WTC11 (cell line): ENCODE measurements at regions not wholly inside any gene's neighbourhood (a gene's known extent, or its start where the extent isn't known, plus 50 kb on each side); places are given as distances from the start of the nearest gene placed in this dataset.

ENCODE experiments used
- ATAC-seq: fragments of 200-7000 bp; cut with Tn5 transposase; 2 replicates; pipeline ENCODE4 v1.10.0; 2021; ENCODE audit warnings: mild to moderate bottlenecking, moderate library complexity
- CTCF ChIA-PET: fragments of 300-600 bp; sonication (Branson Sonifier 250); formaldehyde crosslinking; loops from one replicate; lab custom pipeline; 2021; ENCODE audit warnings: antibody characterized with exemption; lab: Charles Lee
- POLR2A ChIA-PET: fragments of 350-600 bp; sonication (Branson Sonifier 250); formaldehyde crosslinking; loops from one replicate; lab custom pipeline; 2021; ENCODE audit warnings: antibody characterized with exemption; lab: Charles Lee
- DNase-seq: peaks from one replicate; pipeline ENCODE4 v3.0.0; 2021; ENCODE audit warnings: low spot score
- H3K27ac Mint-ChIP-seq: 2 replicates; pipeline ENCODE4 v1.8.0; 2021; ENCODE audit warnings: mixed read lengths
- H3K27me3 Mint-ChIP-seq: 2 replicates; pipeline ENCODE4 v1.8.0; 2021; ENCODE audit warnings: low read depth, mild to moderate bottlenecking, moderate library complexity, mixed read lengths
- H3K36me3 Mint-ChIP-seq: 2 replicates; pipeline ENCODE4 v1.8.0; 2021; ENCODE audit warnings: mixed read lengths
- H3K4me1 Mint-ChIP-seq: 2 replicates; pipeline ENCODE4 v1.8.0; 2022; ENCODE audit warnings: mixed read lengths
- H3K4me3 Mint-ChIP-seq: 2 replicates; pipeline ENCODE4 v1.8.0; 2021; ENCODE audit warnings: mild to moderate bottlenecking, moderate library complexity, mixed read lengths
- H3K9me3 Mint-ChIP-seq: 2 replicates; pipeline ENCODE4 v1.8.0; 2021; ENCODE audit warnings: mixed read lengths
- ELF4 ChIP-seq: sonication (generic); formaldehyde crosslinking; IDR thresholded peaks from 2 replicates; pipeline ENCODE4 v1.8.1; 2022; ENCODE audit warnings: low read depth, mild to moderate bottlenecking, moderate library complexity, missing genetic modification reagents
- EMX1 ChIP-seq: fragments of 250-450 bp; sonication (Bioruptor Pico); IDR thresholded peaks from 2 replicates; pipeline ENCODE4 v1.8.0; 2021; ENCODE audit warnings: mild to moderate bottlenecking
- FOXJ3 ChIP-seq: sonication (generic); formaldehyde crosslinking; IDR thresholded peaks from 2 replicates; pipeline ENCODE4 v1.9.0; 2021; ENCODE audit warnings: missing genetic modification reagents, mild to moderate bottlenecking, borderline replicate concordance
- FOXP1 ChIP-seq: sonication (generic); formaldehyde crosslinking; IDR thresholded peaks from 2 replicates; pipeline ENCODE4 v1.8.0; 2022; ENCODE audit warnings: missing genetic modification reagents, mild to moderate bottlenecking, moderate library complexity, borderline replicate concordance
- GABPB1 ChIP-seq: sonication (generic); formaldehyde crosslinking; IDR thresholded peaks from 2 replicates; pipeline ENCODE4 v1.8.1; 2023; ENCODE audit warnings: mild to moderate bottlenecking, missing genetic modification reagents
- JUN ChIP-seq: sonication (generic); formaldehyde crosslinking; IDR thresholded peaks from 2 replicates; pipeline ENCODE4 v1.8.0; 2023; ENCODE audit warnings: mild to moderate bottlenecking, missing genetic modification reagents
- KAT7 ChIP-seq: sonication (generic); formaldehyde crosslinking; IDR thresholded peaks from 2 replicates; pipeline ENCODE4 v1.8.1; 2023; ENCODE audit warnings: missing genetic modification reagents, mild to moderate bottlenecking, borderline replicate concordance
- NFYB ChIP-seq: sonication (generic); formaldehyde crosslinking; conservative IDR thresholded peaks from 2 replicates; pipeline ENCODE4 v1.8.0; 2022; ENCODE audit warnings: low read depth, missing genetic modification reagents
- NR1H2 ChIP-seq: sonication (generic); formaldehyde crosslinking; IDR thresholded peaks from 2 replicates; pipeline ENCODE4 v1.9.0; 2021; ENCODE audit warnings: mild to moderate bottlenecking, moderate library complexity, missing genetic modification reagents
- NR2C2 ChIP-seq: sonication (generic); formaldehyde crosslinking; IDR thresholded peaks from 2 replicates; pipeline ENCODE4 v1.8.0; 2022; ENCODE audit warnings: mild to moderate bottlenecking, missing genetic modification reagents
- SOX15 ChIP-seq: fragments of 250-450 bp; sonication (Bioruptor Pico); IDR thresholded peaks from 2 replicates; pipeline ENCODE4 v1.9.0; 2021; ENCODE audit warnings: mild to moderate bottlenecking
- SP1 ChIP-seq: sonication (generic); formaldehyde crosslinking; conservative IDR thresholded peaks from 2 replicates; pipeline ENCODE4 v1.8.1; 2022; ENCODE audit warnings: missing genetic modification reagents
- TCF7 ChIP-seq: sonication (generic); formaldehyde crosslinking; IDR thresholded peaks from 2 replicates; pipeline ENCODE4 v1.8.0; 2022; ENCODE audit warnings: mild to moderate bottlenecking, low read depth, missing genetic modification reagents, moderate library complexity
- TEAD1 ChIP-seq: sonication (generic); formaldehyde crosslinking; IDR thresholded peaks from 2 replicates; pipeline ENCODE4 v1.8.0; 2022; ENCODE audit warnings: mild to moderate bottlenecking, missing genetic modification reagents
- ZNF219 ChIP-seq: sonication (generic); formaldehyde crosslinking; IDR thresholded peaks from 2 replicates; pipeline ENCODE4 v1.8.0; 2023; ENCODE audit warnings: missing genetic modification reagents, mild to moderate bottlenecking, borderline replicate concordance
- ZNF317 ChIP-seq: sonication (generic); formaldehyde crosslinking; IDR thresholded peaks from 2 replicates; pipeline ENCODE4 v1.8.1; 2023; ENCODE audit warnings: low read depth, mild to moderate bottlenecking, moderate library complexity, missing genetic modification reagents, borderline replicate concordance
- ZNF396 ChIP-seq: fragments of 250-450 bp; sonication (Bioruptor Pico); IDR thresholded peaks from 2 replicates; pipeline ENCODE4 v1.8.0; 2021; ENCODE audit warnings: mild to moderate bottlenecking, moderate library complexity, borderline replicate concordance
- TF ChIP-seq, protein P1 (sequence below): sonication (generic); formaldehyde crosslinking; IDR thresholded peaks from 2 replicates; pipeline ENCODE4 v1.8.0; 2022; ENCODE audit warnings: mild to moderate bottlenecking, missing genetic modification reagents
- TF ChIP-seq, protein P2 (sequence below): sonication (generic); formaldehyde crosslinking; IDR thresholded peaks from 2 replicates; pipeline ENCODE4 v1.8.1; 2023; ENCODE audit warnings: mild to moderate bottlenecking, missing genetic modification reagents
- TF ChIP-seq, protein P3 (sequence below): sonication (generic); formaldehyde crosslinking; conservative IDR thresholded peaks from 2 replicates; pipeline ENCODE4 v1.8.1; 2022; ENCODE audit warnings: mild to moderate bottlenecking, missing genetic modification reagents
- TF ChIP-seq, protein P4 (sequence below): sonication (generic); formaldehyde crosslinking; IDR thresholded peaks from 2 replicates; pipeline ENCODE4 v1.8.1; 2022; ENCODE audit warnings: mild to moderate bottlenecking, missing genetic modification reagents, moderate library complexity, borderline replicate concordance
- TF ChIP-seq, protein P5 (sequence below): fragments of 250-450 bp; sonication (Bioruptor Pico); IDR thresholded peaks from 2 replicates; pipeline ENCODE4 v1.8.0; 2021; ENCODE audit warnings: mild to moderate bottlenecking
- TF ChIP-seq, protein P6 (sequence below): sonication (generic); formaldehyde crosslinking; IDR thresholded peaks from 2 replicates; pipeline ENCODE4 v1.8.0; 2023; ENCODE audit warnings: missing genetic modification reagents
- TF ChIP-seq, protein P7 (sequence below): sonication (generic); formaldehyde crosslinking; IDR thresholded peaks from 2 replicates; pipeline ENCODE4 v1.8.0; 2022; ENCODE audit warnings: mild to moderate bottlenecking, missing genetic modification reagents
- TF ChIP-seq, protein P8 (sequence below): sonication (generic); formaldehyde crosslinking; IDR thresholded peaks from 2 replicates; pipeline ENCODE4 v1.8.1; 2022; ENCODE audit warnings: missing genetic modification reagents, borderline replicate concordance
- TF ChIP-seq, protein P9 (sequence below): sonication (generic); formaldehyde crosslinking; IDR thresholded peaks from 2 replicates; pipeline ENCODE4 v1.8.0; 2022; ENCODE audit warnings: mild to moderate bottlenecking, missing genetic modification reagents
- TF ChIP-seq, protein P10 (sequence below): sonication (generic); formaldehyde crosslinking; IDR thresholded peaks from 2 replicates; pipeline ENCODE4 v1.8.1; 2023; ENCODE audit warnings: mild to moderate bottlenecking, moderate library complexity, missing genetic modification reagents

DNA sequence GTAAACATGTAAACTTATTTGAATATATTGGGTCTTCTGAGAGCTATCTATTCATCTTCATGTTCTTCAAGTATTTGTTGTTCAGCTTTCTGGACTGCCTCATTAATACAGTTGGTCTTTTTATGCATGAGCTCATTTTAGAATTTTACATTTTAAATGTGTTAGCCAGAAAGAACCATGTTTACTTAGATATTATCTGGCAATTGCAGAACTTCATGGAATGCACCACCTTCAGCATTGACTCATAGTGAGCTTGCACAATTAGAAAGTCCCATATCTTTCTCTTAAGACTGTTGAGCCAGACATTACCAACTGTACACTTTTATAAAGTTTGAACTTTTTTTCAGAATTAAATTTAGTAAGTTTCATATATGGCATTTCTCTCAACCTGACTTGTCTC lies 536.7 kb downstream of the RIT2 start:
- no peak for DNase-seq
- H3K9me3 Mint-ChIP-seq: no peaks in the 10 kb centered on the region
- ATAC-seq: no peak
- H3K36me3 Mint-ChIP-seq: no peaks in the 10 kb centered on the region
- no peak for TF ChIP-seq NFYB
- TF ChIP-seq, protein P1, sequence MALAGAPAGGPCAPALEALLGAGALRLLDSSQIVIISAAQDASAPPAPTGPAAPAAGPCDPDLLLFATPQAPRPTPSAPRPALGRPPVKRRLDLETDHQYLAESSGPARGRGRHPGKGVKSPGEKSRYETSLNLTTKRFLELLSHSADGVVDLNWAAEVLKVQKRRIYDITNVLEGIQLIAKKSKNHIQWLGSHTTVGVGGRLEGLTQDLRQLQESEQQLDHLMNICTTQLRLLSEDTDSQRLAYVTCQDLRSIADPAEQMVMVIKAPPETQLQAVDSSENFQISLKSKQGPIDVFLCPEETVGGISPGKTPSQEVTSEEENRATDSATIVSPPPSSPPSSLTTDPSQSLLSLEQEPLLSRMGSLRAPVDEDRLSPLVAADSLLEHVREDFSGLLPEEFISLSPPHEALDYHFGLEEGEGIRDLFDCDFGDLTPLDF: no peak
- TF ChIP-seq SP1 (CRISPR knock-in tag): no peak
- TF ChIP-seq, protein P2, sequence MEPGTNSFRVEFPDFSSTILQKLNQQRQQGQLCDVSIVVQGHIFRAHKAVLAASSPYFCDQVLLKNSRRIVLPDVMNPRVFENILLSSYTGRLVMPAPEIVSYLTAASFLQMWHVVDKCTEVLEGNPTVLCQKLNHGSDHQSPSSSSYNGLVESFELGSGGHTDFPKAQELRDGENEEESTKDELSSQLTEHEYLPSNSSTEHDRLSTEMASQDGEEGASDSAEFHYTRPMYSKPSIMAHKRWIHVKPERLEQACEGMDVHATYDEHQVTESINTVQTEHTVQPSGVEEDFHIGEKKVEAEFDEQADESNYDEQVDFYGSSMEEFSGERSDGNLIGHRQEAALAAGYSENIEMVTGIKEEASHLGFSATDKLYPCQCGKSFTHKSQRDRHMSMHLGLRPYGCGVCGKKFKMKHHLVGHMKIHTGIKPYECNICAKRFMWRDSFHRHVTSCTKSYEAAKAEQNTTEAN (CRISPR knock-in tag): no peak
- TF ChIP-seq JUN: no peak
- TF ChIP-seq ZNF396 (CRISPR knock-in tag): no peak
- TF ChIP-seq ZNF317 (CRISPR knock-in tag): no peak
- TF ChIP-seq NR2C2 (CRISPR knock-in tag): no peak
- TF ChIP-seq TCF7: no peak
- TF ChIP-seq, protein P3, sequence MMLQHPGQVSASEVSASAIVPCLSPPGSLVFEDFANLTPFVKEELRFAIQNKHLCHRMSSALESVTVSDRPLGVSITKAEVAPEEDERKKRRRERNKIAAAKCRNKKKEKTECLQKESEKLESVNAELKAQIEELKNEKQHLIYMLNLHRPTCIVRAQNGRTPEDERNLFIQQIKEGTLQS (CRISPR knock-in tag): no peak
- no peak for TF ChIP-seq NR1H2 (CRISPR knock-in tag)
- TF ChIP-seq, protein P4, sequence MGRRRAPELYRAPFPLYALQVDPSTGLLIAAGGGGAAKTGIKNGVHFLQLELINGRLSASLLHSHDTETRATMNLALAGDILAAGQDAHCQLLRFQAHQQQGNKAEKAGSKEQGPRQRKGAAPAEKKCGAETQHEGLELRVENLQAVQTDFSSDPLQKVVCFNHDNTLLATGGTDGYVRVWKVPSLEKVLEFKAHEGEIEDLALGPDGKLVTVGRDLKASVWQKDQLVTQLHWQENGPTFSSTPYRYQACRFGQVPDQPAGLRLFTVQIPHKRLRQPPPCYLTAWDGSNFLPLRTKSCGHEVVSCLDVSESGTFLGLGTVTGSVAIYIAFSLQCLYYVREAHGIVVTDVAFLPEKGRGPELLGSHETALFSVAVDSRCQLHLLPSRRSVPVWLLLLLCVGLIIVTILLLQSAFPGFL (CRISPR knock-in tag): no peak
- TF ChIP-seq, protein P5, sequence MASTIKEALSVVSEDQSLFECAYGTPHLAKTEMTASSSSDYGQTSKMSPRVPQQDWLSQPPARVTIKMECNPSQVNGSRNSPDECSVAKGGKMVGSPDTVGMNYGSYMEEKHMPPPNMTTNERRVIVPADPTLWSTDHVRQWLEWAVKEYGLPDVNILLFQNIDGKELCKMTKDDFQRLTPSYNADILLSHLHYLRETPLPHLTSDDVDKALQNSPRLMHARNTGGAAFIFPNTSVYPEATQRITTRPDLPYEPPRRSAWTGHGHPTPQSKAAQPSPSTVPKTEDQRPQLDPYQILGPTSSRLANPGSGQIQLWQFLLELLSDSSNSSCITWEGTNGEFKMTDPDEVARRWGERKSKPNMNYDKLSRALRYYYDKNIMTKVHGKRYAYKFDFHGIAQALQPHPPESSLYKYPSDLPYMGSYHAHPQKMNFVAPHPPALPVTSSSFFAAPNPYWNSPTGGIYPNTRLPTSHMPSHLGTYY (CRISPR knock-in tag): no peak
- no peak for TF ChIP-seq KAT7 (CRISPR knock-in tag)
- TF ChIP-seq, protein P6, sequence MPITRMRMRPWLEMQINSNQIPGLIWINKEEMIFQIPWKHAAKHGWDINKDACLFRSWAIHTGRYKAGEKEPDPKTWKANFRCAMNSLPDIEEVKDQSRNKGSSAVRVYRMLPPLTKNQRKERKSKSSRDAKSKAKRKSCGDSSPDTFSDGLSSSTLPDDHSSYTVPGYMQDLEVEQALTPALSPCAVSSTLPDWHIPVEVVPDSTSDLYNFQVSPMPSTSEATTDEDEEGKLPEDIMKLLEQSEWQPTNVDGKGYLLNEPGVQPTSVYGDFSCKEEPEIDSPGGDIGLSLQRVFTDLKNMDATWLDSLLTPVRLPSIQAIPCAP (CRISPR knock-in tag): no peak
- no peak for TF ChIP-seq ZNF219
- TF ChIP-seq TEAD1 (CRISPR knock-in tag): no peak
- TF ChIP-seq FOXJ3 (CRISPR knock-in tag): no peak
- H3K4me1 Mint-ChIP-seq: peaks cover 29% of the 10 kb centered on the region
- CTCF ChIA-PET: interaction anchor here (1.5 kb wide), 1 partner anchor 17 kb away, joined by 8 read pairs; no protein-coding TSS in a partner anchor
- POLR2A ChIA-PET: interaction anchor here (0.5 kb wide), 1 partner anchor 9 kb away, joined by 6 read pairs; no protein-coding TSS in a partner anchor
- no peak overlapping the region for H3K4me3 Mint-ChIP-seq
- no peak overlapping the region for H3K27ac Mint-ChIP-seq
- H3K27me3 Mint-ChIP-seq: no peaks in the 10 kb centered on the region

DNA sequence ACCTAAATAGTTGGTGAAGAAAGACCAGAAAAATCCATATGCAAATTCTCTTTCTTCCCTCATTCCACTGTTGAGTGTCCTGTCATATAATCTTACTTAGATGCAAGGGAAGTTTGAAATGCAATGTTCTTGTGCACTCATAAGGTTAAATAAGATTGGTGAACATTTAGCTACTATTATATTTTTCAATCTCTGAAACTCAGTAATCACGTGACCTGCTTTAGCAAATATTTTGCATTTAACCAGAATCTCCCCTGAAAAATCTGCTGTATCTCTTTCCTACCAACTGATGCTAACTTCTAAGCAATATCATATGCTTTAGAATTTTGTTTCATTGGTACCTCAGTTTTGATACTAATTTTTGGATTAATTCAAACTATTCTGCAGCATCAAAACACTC lies 533.2 kb downstream of the RIT2 start:
- CTCF ChIA-PET: no interaction called here
- H3K27me3 Mint-ChIP-seq: no peaks in the 10 kb centered on the region; the same call in 1 of the 2 replicates
- TF ChIP-seq, protein P7, sequence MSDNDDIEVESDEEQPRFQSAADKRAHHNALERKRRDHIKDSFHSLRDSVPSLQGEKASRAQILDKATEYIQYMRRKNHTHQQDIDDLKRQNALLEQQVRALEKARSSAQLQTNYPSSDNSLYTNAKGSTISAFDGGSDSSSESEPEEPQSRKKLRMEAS (CRISPR knock-in tag): no peak
- TF ChIP-seq ELF4 (no peak), GABPB1 (CRISPR knock-in tag) (no peak), EMX1 (no peak), SOX15 (CRISPR knock-in tag) (no peak), FOXP1 (CRISPR knock-in tag) (no peak)
- TF ChIP-seq, protein P8, sequence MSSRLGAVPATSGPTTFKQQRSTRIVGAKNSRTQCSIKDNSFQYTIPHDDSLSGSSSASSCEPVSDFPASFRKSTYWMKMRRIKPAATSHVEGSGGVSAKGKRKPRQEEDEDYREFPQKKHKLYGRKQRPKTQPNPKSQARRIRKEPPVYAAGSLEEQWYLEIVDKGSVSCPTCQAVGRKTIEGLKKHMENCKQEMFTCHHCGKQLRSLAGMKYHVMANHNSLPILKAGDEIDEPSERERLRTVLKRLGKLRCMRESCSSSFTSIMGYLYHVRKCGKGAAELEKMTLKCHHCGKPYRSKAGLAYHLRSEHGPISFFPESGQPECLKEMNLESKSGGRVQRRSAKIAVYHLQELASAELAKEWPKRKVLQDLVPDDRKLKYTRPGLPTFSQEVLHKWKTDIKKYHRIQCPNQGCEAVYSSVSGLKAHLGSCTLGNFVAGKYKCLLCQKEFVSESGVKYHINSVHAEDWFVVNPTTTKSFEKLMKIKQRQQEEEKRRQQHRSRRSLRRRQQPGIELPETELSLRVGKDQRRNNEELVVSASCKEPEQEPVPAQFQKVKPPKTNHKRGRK (CRISPR knock-in tag): no peak
- TF ChIP-seq, protein P9, sequence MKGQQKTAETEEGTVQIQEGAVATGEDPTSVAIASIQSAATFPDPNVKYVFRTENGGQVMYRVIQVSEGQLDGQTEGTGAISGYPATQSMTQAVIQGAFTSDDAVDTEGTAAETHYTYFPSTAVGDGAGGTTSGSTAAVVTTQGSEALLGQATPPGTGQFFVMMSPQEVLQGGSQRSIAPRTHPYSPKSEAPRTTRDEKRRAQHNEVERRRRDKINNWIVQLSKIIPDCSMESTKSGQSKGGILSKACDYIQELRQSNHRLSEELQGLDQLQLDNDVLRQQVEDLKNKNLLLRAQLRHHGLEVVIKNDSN: no peak
- TF ChIP-seq, protein P10, sequence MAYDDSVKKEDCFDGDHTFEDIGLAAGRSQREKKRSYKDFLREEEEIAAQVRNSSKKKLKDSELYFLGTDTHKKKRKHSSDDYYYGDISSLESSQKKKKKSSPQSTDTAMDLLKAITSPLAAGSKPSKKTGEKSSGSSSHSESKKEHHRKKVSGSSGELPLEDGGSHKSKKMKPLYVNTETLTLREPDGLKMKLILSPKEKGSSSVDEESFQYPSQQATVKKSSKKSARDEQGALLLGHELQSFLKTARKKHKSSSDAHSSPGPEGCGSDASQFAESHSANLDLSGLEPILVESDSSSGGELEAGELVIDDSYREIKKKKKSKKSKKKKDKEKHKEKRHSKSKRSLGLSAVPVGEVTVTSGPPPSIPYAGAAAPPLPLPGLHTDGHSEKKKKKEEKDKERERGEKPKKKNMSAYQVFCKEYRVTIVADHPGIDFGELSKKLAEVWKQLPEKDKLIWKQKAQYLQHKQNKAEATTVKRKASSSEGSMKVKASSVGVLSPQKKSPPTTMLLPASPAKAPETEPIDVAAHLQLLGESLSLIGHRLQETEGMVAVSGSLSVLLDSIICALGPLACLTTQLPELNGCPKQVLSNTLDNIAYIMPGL (CRISPR knock-in tag): no peak

More for the DNA sequence above, 533.2 kb downstream of the RIT2 start:
- DNase-seq: no peak
- POLR2A ChIA-PET: no interaction called here
- H3K4me3 Mint-ChIP-seq: no peak overlapping the region
- H3K27ac Mint-ChIP-seq: no peak overlapping the region
- H3K36me3 Mint-ChIP-seq: peaks cover 8% of the 10 kb centered on the region; the same call in 1 of the 2 replicates
- peaks cover 5% of the 10 kb centered on the region for H3K9me3 Mint-ChIP-seq
- H3K4me1 Mint-ChIP-seq: peaks cover 59% of the 10 kb centered on the region
- no peak for ATAC-seq
